CD1c-positive myeloid dendritic cell (primary cell): ENCODE measurements at regions not wholly inside any gene's neighbourhood (a gene's known extent, or its start where the extent isn't known, plus 50 kb on each side); places are given as distances from the start of the nearest gene placed in this dataset.

ENCODE experiments used
- DNase-seq: peaks from one replicate; pipeline ENCODE4 v3.0.0-alpha.2; 2016; ENCODE audit errors: extremely low spot score

- no peak for DNase-seq
Observed at GRCh38 chr2:177342736-177343135, 49.8 kb upstream of the AGPS start.
